H1 (cell line): ENCODE measurements at regions not wholly inside any gene's neighbourhood (a gene's known extent, or its start where the extent isn't known, plus 50 kb on each side); places are given as distances from the start of the nearest gene placed in this dataset.

Experiments used
- CTCF ChIA-PET: fragments of 300-600 bp; sonication (Branson Sonifier 250); formaldehyde crosslinking; loops from one replicate; lab custom pipeline; 2021; ENCODE audit not compliant: partially characterized antibody; lab: Charles Lee
- POLR2A ChIA-PET: fragments of 300-600 bp; sonication (Branson Sonifier 250); formaldehyde crosslinking; loops from one replicate; lab custom pipeline; 2021; ENCODE audit warnings: inconsistent platforms; ENCODE audit not compliant: partially characterized antibody; lab: Charles Lee
- DNase-seq, 2 experiments: peaks; one replicate each; pipeline versions ENCODE4 v3.0.0 to v3.0.0-alpha.2; 2010 to 2022; ENCODE audit warnings: low spot score in 2 of 2, low read depth in 1 of 2, mixed read lengths in 1 of 2
- FAIRE-seq: peaks from 2 replicates; lab custom pipeline; 2011; peaks lifted over from hg19 to GRCh38; lab: Jason Lieb, UNC
- H2AFZ ChIP-seq: 2 replicates; pipeline ENCODE4 v1.8.1; 2012; ENCODE audit warnings: low read length, inconsistent platforms
- H2AK5ac ChIP-seq: 2 replicates; pipeline ENCODE4 v1.6.1; 2013; ENCODE audit warnings: low read depth, low read length
- H2BK120ac ChIP-seq: replicated peaks from 2 replicates; pipeline ENCODE3; 2013; ENCODE audit warnings: low read depth, low read length, inconsistent platforms
- H2BK12ac ChIP-seq: 2 replicates; pipeline ENCODE4 v1.6.1; 2013; ENCODE audit warnings: low read depth, low read length
- H2BK15ac ChIP-seq: 2 replicates; pipeline ENCODE4 v1.6.1; 2013; ENCODE audit warnings: low read length
- H2BK20ac ChIP-seq: 2 replicates; pipeline ENCODE4 v1.6.1; 2013; ENCODE audit warnings: low read length
- H2BK5ac ChIP-seq: 2 replicates; pipeline ENCODE4 v1.6.1; 2013; ENCODE audit warnings: low read depth, low read length
- H3K14ac ChIP-seq: 2 replicates; pipeline ENCODE4 v1.6.1; 2013; ENCODE audit warnings: inconsistent platforms; ENCODE audit not compliant: insufficient read length
- H3K18ac ChIP-seq: 2 replicates; pipeline ENCODE4 v1.6.1; 2013; ENCODE audit warnings: low read length; ENCODE audit errors: extremely low read depth
- H3K23ac ChIP-seq: 2 replicates; pipeline ENCODE4 v1.6.1; 2013; ENCODE audit warnings: inconsistent platforms; ENCODE audit not compliant: insufficient read length
- H3K23me2 ChIP-seq: 2 replicates; pipeline ENCODE4 v1.6.1; 2013; ENCODE audit warnings: low read depth, low read length
- H3K27ac ChIP-seq: 2 replicates; pipeline ENCODE4 v1.6.1; 2011; ENCODE audit warnings: low read depth, low read length, inconsistent platforms
- H3K27me3 ChIP-seq, 4 experiments: replicated peaks in 1 of 4; 1 replicate in 1 of 4; 2 replicates in 3 of 4; pipeline versions ENCODE4 v1.6.1 to v1.8.1; 2011 to 2013; ENCODE audit warnings: low read length in 3 of 4, mild to moderate bottlenecking in 3 of 4, inconsistent platforms in 2 of 4, mixed read lengths in 2 of 4, moderate library complexity in 1 of 4; ENCODE audit not compliant: control insufficient read depth in 3 of 4, insufficient read depth in 3 of 4; ENCODE audit errors: extremely low read depth in 1 of 4
- H3K36me3 ChIP-seq, 4 experiments: 2 replicates each; pipeline versions ENCODE4 v1.6.1 to v1.8.1; 2011 to 2013; ENCODE audit warnings: mild to moderate bottlenecking in 4 of 4, low read length in 3 of 4, moderate library complexity in 2 of 4, control low read depth in 1 of 4, inconsistent platforms in 1 of 4; ENCODE audit not compliant: insufficient read depth in 4 of 4, control insufficient read depth in 2 of 4
- H3K4ac ChIP-seq: replicated peaks from 2 replicates; pipeline ENCODE3; 2013; ENCODE audit warnings: low read length, low read depth, mixed read lengths, inconsistent platforms; ENCODE audit not compliant: insufficient read length
- H3K4me1 ChIP-seq, 4 experiments: replicated peaks in 1 of 4; 1 replicate in 1 of 4; 2 replicates in 3 of 4; pipeline versions ENCODE4 v1.6.1 to v1.8.1; 2011 to 2013; ENCODE audit warnings: low read length in 3 of 4, inconsistent platforms in 2 of 4, mixed read lengths in 1 of 4; ENCODE audit not compliant: insufficient read depth in 4 of 4, control insufficient read depth in 3 of 4
- H3K4me2 ChIP-seq, 2 experiments: 2 replicates each; pipeline versions ENCODE4 v1.6.1 to v1.8.1; 2011 to 2013; ENCODE audit warnings: low read depth in 2 of 2, low read length in 2 of 2, control low read depth in 1 of 2, inconsistent platforms in 1 of 2, mild to moderate bottlenecking in 1 of 2; ENCODE audit not compliant: insufficient read depth in 1 of 2
- H3K4me3 ChIP-seq, 4 experiments: fragments of 200-600, 300-600 bp in 1 of 4; sonication (generic), shearing (Covaris generic), sonication (Bioruptor Twin) in 1 of 4; 2 replicates each; pipeline versions ENCODE4 v1.5.1 to v1.8.1; 2011 to 2016; ENCODE audit warnings: low read length in 4 of 4, low read depth in 3 of 4, control low read depth in 2 of 4, inconsistent platforms in 2 of 4, mild to moderate bottlenecking in 2 of 4, mixed read lengths in 1 of 4, moderate library complexity in 1 of 4; ENCODE audit not compliant: insufficient read depth in 2 of 4; ENCODE audit errors: extremely low read depth in 1 of 4
- H3K56ac ChIP-seq: replicated peaks from 2 replicates; pipeline ENCODE3; 2013; ENCODE audit warnings: low read depth, mild to moderate bottlenecking, mixed read lengths, low read length, inconsistent platforms; ENCODE audit not compliant: insufficient read length
- H3K79me1 ChIP-seq: 2 replicates; pipeline ENCODE4 v1.6.1; 2013; ENCODE audit warnings: low read depth, low read length, control low read depth
- H3K79me2 ChIP-seq, 2 experiments: 2 replicates each; pipeline versions ENCODE4 v1.6.1 to v1.8.1; 2012 to 2013; ENCODE audit warnings: low read length in 2 of 2, mild to moderate bottlenecking in 2 of 2, inconsistent platforms in 1 of 2; ENCODE audit not compliant: insufficient read depth in 2 of 2, control insufficient read depth in 1 of 2
- H3K9ac ChIP-seq, 4 experiments: replicated peaks in 1 of 4; 1 replicate in 1 of 4; 2 replicates in 3 of 4; pipeline versions ENCODE4 v1.6.1 to v1.8.1; 2011 to 2013; ENCODE audit warnings: low read depth in 3 of 4, low read length in 3 of 4, control low read depth in 2 of 4, mild to moderate bottlenecking in 2 of 4, moderate library complexity in 2 of 4, inconsistent platforms in 1 of 4; ENCODE audit errors: extremely low read depth in 1 of 4
- H3K9me3 ChIP-seq, 2 experiments: 2 replicates each; pipeline versions ENCODE4 v1.6.1 to v1.8.1; 2012 to 2013; ENCODE audit warnings: mild to moderate bottlenecking in 2 of 2, moderate library complexity in 2 of 2, control low read depth in 1 of 2, inconsistent platforms in 1 of 2, low read depth in 1 of 2, low read length in 1 of 2, mixed read lengths in 1 of 2; ENCODE audit not compliant: insufficient read depth in 2 of 2
- H4K20me1 ChIP-seq, 2 experiments: replicated peaks in 1 of 2; 2 replicates each; pipeline versions ENCODE3 to v1.8.1; 2011 to 2013; ENCODE audit warnings: inconsistent platforms in 2 of 2, low read length in 2 of 2, mild to moderate bottlenecking in 1 of 2; ENCODE audit not compliant: insufficient read depth in 2 of 2, control insufficient read depth in 1 of 2
- H4K5ac ChIP-seq: 2 replicates; pipeline ENCODE4 v1.6.1; 2013; ENCODE audit warnings: low read length, low read depth, mixed read lengths, inconsistent platforms; ENCODE audit not compliant: insufficient read length
- H4K8ac ChIP-seq: 2 replicates; pipeline ENCODE4 v1.8.0; 2013; ENCODE audit warnings: mild to moderate bottlenecking, moderate library complexity, low read length, inconsistent platforms; ENCODE audit not compliant: insufficient read depth; ENCODE audit errors: extremely low read depth
- H4K91ac ChIP-seq: replicated peaks from 2 replicates; pipeline ENCODE3; 2013; ENCODE audit warnings: low read length, mixed read lengths, inconsistent platforms; ENCODE audit not compliant: insufficient read length
- BCL11A ChIP-seq, 2 experiments: IDR thresholded peaks; one replicate each; pipeline ENCODE4 v1.6.1; 2011; ENCODE audit warnings: low read depth in 2 of 2, low read length in 2 of 2, mild to moderate bottlenecking in 2 of 2
- CHD1 ChIP-seq: IDR thresholded peaks from 2 replicates; pipeline ENCODE4 v1.6.1; 2012; ENCODE audit warnings: low read depth, low read length, improper control_type of control experiment
- EP300 ChIP-seq, 2 experiments: IDR thresholded peaks; 1 replicate in 1 of 2; 2 replicates in 1 of 2; pipeline ENCODE4 v1.6.1; 2011 to 2012; ENCODE audit warnings: low read depth in 2 of 2, low read length in 2 of 2, mild to moderate bottlenecking in 2 of 2, borderline replicate concordance in 1 of 2, inconsistent platforms in 1 of 2, moderate library complexity in 1 of 2
- GTF2F1 ChIP-seq: IDR thresholded peaks from 2 replicates; pipeline ENCODE4 v1.6.1; 2012; ENCODE audit warnings: low read depth, low read length, improper control_type of control experiment, borderline replicate concordance
- HDAC2 ChIP-seq, 2 experiments: fragments of 300-600 bp in 1 of 2; sonication (generic) in 1 of 2; IDR thresholded peaks; 2 replicates each; pipeline ENCODE4 v1.6.1; 2011 to 2012; ENCODE audit warnings: low read depth in 2 of 2, low read length in 2 of 2, mild to moderate bottlenecking in 2 of 2, moderate library complexity in 2 of 2, borderline replicate concordance in 1 of 2, inconsistent platforms in 1 of 2
- JUND ChIP-seq: IDR thresholded peaks from 2 replicates; pipeline ENCODE4 v1.6.1; 2011; ENCODE audit warnings: mild to moderate bottlenecking, improper control_type of control experiment, low read length
- KDM5A ChIP-seq: fragments of 200-600 bp; IDR thresholded peaks from 2 replicates; pipeline ENCODE4 v1.7.1; 2012; ENCODE audit warnings: mild to moderate bottlenecking, low read length, inconsistent platforms, mixed read lengths
- RAD21 ChIP-seq, 2 experiments: IDR thresholded peaks in 1 of 2; conservative IDR thresholded peaks in 1 of 2; 2 replicates each; pipeline ENCODE4 v1.6.1; 2011; ENCODE audit warnings: low read depth in 2 of 2, low read length in 2 of 2, improper control_type of control experiment in 1 of 2, inconsistent platforms in 1 of 2, mild to moderate bottlenecking in 1 of 2, moderate library complexity in 1 of 2
- SIX5 ChIP-seq: IDR thresholded peaks from 2 replicates; pipeline ENCODE4 v1.6.1; 2011; ENCODE audit warnings: mild to moderate bottlenecking, low read depth, low read length
- SP2 ChIP-seq: IDR thresholded peaks from 2 replicates; pipeline ENCODE4 v1.6.1; 2012; ENCODE audit warnings: mild to moderate bottlenecking, low read length, inconsistent platforms
- SP4 ChIP-seq: IDR thresholded peaks from 2 replicates; pipeline ENCODE4 v1.6.1; 2012; ENCODE audit warnings: low read length, inconsistent platforms
- SUZ12 ChIP-seq: fragments of 200-600 bp; sonication (generic); IDR thresholded peaks from 2 replicates; pipeline ENCODE4 v1.6.1; 2012; ENCODE audit warnings: mild to moderate bottlenecking, inconsistent platforms, low read length, moderate library complexity, mixed read lengths
- TEAD4 ChIP-seq: IDR thresholded peaks from 2 replicates; pipeline ENCODE4 v1.6.1; 2012; ENCODE audit warnings: low read depth, low read length, inconsistent platforms, mixed read lengths
- WGBS, 2 experiments: shearing (Covaris generic) in 1 of 2; methylation state at CpG; one replicate each; pipeline versions ENCODE4 v1.1.6 to v1.1.7; 2013 to 2015; ENCODE audit warnings: low lambda C conversion rate in 2 of 2, mixed read lengths in 2 of 2, inconsistent platforms in 1 of 2, low coverage in 1 of 2, missing lambda C conversion rate in 1 of 2; ENCODE audit not compliant: insufficient replicate concordance in 2 of 2, insufficient coverage in 1 of 2, insufficient read length in 1 of 2; ENCODE audit errors: extremely low coverage in 1 of 2, missing lambda C conversion rate in 1 of 2; 5-methylcytosine and 5-hydroxymethylcytosine counted together

DNA sequence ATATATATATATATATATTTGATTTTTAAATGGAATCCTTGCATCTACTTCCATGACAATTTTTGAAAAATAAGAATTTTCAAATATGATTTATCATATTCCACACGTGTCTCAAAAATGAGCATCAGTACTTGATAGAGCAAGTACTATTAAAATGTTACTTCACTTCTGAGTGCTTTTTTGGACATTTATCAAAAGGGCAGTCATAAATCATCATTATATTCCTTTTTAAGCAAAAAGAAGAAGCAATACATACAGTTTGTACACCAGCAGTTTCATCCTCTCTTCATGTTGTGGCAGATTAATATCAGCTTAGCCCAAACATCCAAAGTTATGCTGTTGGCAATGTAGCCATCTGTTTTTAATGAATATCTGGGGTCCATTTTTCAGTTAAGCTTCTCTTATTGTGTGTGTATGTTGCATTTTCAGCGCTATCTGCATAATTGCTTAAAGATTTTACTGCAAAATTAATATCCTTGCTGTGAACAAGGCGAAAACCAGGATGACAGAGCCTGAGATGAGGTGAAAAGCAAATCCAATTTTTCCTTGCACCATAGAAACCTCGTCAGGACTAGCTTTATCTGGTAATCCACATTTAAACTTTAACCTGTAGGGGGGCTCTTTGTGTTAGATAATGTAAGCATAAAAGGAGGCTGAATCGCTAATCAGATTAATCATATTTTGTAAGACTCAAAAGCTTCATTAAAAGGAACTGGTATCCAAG lies 604.9 kb upstream of the AGTR1 start:
- Histone ChIP-seq H2BK15ac (no peak overlapping the region), H3K4me2 (no peak overlapping the region), H2BK120ac (no peak overlapping the region), H4K20me1 (no peaks in the 10 kb centered on the region), H2AFZ (no peak overlapping the region), H3K4ac (no peak overlapping the region), H3K4me1 (peaks cover 0 to 3% (median 0%) of the 10 kb centered on the region in 4 experiments; a peak in 1 of 7 replicates), H3K23ac (no peak overlapping the region), H3K4me3 (no peak overlapping the region), H3K14ac (no peak overlapping the region), H3K23me2 (no peaks in the 10 kb centered on the region), H2BK20ac (no peak overlapping the region), H4K91ac (no peak overlapping the region), H2BK5ac (no peak overlapping the region), H2BK12ac (no peak overlapping the region), H4K8ac (no peak overlapping the region), H3K36me3 (no peaks in the 10 kb centered on the region), H4K5ac (no peak overlapping the region), H3K27ac (no peak overlapping the region), H3K79me2 (no peaks in the 10 kb centered on the region), H3K27me3 (no peaks in the 10 kb centered on the region), H2AK5ac (no peak overlapping the region), H3K56ac (no peak overlapping the region), H3K79me1 (no peaks in the 10 kb centered on the region), H3K9me3 (no peaks in the 10 kb centered on the region), H3K9ac (no peak overlapping the region), H3K18ac (no peak overlapping the region)
- POLR2A ChIA-PET = interaction anchor here (0.6 kb wide), 1 partner anchor 96 kb away, joined by 3 read pairs; no protein-coding TSS in a partner anchor
- no peak for FAIRE-seq
- DNase-seq = no peak
- CTCF ChIA-PET = interaction anchor here (0.6 kb wide), 1 partner anchor 1253 kb away, joined by 3 read pairs; no protein-coding TSS in a partner anchor
- 80% methylated on average over 5 of the region's 5 CpGs; no CpG with 5 or more reads in 1 of the 2 experiments for WGBS, 2 experiments
- TF ChIP-seq EP300 (IDR thresholded peaks at IDR 0.05; ENCODE audit: borderline replicate concordance in 1 of 2, low read depth in 2 of 2, low read length in 2 of 2) = no peak
- no peak for TF ChIP-seq SIX5
- no peak for TF ChIP-seq SP4
- no peak for TF ChIP-seq KDM5A
- TF ChIP-seq BCL11A (IDR thresholded peaks at IDR 0.05; ENCODE audit: low read depth in 2 of 2, low read length in 2 of 2) = no peak
- no peak for TF ChIP-seq SP2
- no peak for TF ChIP-seq CHD1
- no peak for TF ChIP-seq TEAD4
- no peak for TF ChIP-seq SUZ12
- TF ChIP-seq HDAC2 (IDR thresholded peaks at IDR 0.05; ENCODE audit: borderline replicate concordance in 1 of 2, low read depth in 2 of 2, low read length in 2 of 2) = no peak
- TF ChIP-seq GTF2F1 = no peak
- no peak for TF ChIP-seq RAD21 (IDR thresholded peaks at IDR 0.05 in 1 of 2, conservative IDR thresholded peaks at IDR 0.05 in 1 of 2; ENCODE audit: low read depth in 2 of 2, low read length in 2 of 2)
- no peak for TF ChIP-seq JUND
